GM19043 (cell line): ENCODE measurements at regions not wholly inside any gene's neighbourhood (a gene's known extent, or its start where the extent isn't known, plus 50 kb on each side); places are given as distances from the start of the nearest gene placed in this dataset.
"Not testable (repeated sequence)": the region's sequence is repeated elsewhere in the genome, so short reads cannot be mapped to it uniquely, and the experiment has no call there.

Experiments
- ATAC-seq: cut with Tn5 transposase; IDR thresholded peaks from one replicate; pipeline ENCODE4 v1.9.1; 2021; ENCODE audit warnings: low read depth; ENCODE audit not compliant: unreplicated experiment

DNA sequence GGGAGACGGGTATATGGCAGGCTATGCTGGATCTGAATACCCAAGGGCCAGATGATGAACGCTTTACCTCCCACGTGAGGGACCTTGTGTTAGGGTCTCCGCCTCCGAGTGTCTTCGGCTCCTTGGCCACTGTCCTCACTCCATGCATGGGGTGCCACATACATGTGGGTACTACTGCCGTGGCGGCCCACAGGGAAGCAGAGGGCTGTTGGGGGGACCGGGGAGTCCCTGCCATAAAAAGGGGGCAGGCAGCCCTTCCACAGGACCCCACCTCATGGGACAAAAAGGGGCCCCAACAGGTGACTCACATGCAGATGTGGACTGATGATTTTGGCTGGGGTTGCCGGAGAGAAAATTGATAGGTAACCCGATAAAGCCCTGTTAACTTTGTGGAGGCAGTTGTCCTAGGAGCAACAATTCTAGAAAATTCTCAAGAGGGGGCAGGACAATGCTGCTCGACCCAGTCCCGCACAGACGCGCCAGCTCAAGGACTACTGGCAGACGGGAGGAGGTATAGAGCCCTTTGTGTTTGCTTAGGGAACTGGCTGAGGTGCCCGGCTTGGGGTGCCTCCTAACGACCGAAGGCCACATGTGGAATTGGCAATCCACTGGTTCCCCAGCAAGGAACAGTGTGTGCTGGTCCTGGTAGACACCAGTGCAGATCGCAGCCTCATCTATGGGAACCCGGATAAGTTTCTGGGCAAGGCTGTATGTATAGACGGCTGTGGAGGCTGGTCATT, 695.7 kb upstream of the AGA start:
- ATAC-seq = no peak

GRCh38 chr4:178138491-178138890, 696.3 kb upstream of the AGA start:
- no peak for ATAC-seq

- no peak for ATAC-seq
Observed at GRCh38 chr4:178140326-178140915, 698.2 kb upstream of the AGA start.

DNA sequence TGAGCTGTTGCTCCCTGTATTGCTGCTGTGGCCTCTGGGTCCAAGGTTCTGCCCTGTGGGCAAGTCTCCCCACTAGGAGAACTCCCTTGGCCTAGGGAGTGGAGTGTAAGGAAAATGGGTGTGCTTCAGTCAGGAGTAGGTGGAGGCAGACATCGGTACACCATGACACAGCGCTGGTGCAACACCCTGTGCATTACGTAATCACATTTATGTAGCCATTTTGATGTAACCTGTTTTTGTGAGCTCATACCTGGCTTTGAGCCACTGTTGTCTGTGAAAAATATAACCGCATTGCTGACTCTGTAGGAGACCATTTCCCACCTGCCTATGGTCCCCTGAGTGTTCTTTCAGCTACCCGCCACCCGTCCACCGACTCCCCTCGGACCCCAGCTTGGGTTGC, 700.5 kb upstream of the AGA start:
- no peak for ATAC-seq

DNA sequence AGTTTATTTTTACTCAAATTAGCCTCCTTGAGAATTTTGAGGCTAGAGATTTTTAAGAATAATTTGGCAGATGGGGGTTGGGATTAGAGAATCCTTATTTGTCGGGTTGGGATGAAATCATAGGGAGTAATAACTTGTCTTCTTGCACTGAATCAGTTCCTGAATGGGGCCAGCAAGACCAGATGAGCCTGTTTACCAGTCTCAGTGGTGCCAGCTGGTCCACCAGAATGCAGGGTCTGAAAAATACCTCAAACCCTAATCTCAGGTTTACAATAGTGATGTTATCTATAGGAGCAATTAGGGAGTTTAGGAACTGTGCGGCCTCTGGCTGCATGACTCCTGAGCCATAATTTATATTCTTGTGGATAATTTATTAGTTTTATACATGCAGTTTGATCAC, 705.9 kb upstream of the AGA start:
- no peak for ATAC-seq

- no peak for ATAC-seq
Observed at GRCh38 chr4:178165251-178165950, 723.2 kb upstream of the AGA start.

DNA sequence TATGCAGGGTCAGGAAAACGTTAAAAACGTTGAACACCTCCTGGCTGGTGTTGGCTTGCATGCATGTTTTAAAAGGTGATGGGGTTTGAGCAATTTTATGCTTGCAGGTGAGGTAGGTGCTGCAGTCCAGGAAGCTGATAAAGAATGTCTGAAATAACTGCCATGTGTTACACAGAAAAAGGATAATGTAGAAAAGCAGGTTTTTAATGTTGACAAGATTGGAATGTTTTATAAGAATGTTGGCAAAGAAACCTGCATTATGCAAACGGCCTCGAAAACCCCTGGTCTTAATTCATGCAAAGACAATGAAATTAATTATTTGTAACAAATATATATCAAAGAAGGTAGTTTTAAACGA, 723.7 kb upstream of the AGA start:
- no peak for ATAC-seq

DNA sequence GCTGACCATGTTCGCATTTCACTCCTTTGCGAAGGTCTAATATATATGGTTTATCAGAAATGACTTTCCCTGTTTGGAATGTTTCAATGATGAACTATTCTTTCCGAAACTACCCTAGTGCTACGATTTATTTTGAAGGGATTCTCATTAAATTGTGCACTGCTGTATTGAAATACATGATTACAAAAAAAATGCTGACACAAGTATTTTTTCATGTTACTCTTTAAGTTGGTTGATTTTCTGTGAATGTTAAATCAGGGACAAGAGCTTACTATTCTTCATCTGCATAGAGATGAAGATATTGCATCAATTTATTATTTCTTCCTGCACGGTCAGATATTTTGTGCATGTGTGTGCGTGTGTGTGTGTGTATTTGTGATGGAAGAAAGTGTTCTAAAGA, 731.5 kb upstream of the AGA start:
- no peak for ATAC-seq

- no peak for ATAC-seq
Observed at GRCh38 chr4:178174756-178175155, 732.5 kb upstream of the AGA start.

DNA sequence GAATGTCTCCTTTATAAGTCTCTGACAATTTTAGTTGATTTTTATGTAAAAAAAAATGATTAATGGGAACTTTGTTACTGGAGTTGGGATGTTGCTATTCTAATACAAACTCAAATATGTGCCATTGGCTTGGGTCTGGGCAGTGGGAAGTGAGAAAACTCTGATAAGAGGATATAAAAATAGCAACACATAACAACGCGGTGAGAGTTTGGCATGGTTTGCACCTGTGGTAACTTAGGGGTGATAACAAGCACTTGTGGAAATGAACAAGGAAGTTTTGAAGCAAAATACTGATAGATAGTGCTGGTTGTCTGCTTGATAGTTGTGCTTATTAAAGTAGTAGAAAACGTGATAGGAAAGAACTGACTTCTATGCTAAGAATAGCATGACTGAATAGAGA, 743.3 kb upstream of the AGA start:
- ATAC-seq = no peak

- no peak for ATAC-seq
Observed at GRCh38 chr4:178192611-178193010, 750.4 kb upstream of the AGA start.

- no peak for ATAC-seq
Observed at GRCh38 chr4:178196751-178197374, 754.6 kb upstream of the AGA start.

DNA sequence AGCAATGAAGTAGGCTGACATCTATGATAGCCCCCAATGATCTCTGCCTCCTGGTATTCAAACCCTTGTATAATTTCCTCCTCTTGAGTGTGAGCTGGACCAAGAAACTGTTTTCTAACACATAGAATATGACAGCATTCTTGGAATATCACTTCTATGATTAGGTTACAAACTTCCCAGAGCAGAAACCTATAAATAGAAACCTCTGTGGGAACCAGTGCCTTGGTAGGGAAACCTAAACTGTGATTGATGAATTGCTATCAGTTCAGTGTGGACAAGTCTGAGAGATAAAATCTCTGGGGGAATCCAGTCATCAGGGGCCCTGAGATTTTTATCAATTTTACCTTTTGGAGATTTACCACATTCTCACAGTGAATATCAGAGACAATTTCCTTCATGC, 756.5 kb upstream of the AGA start:
- no peak for ATAC-seq

- no peak for ATAC-seq
Observed at GRCh38 chr4:178202422-178202821, 760.2 kb upstream of the AGA start.

- ATAC-seq = no peak
Observed at GRCh38 chr4:178205826-178206225, 763.6 kb upstream of the AGA start.

- ATAC-seq = no peak
Observed at GRCh38 chr4:178215309-178215708, 773.1 kb upstream of the AGA start.

DNA sequence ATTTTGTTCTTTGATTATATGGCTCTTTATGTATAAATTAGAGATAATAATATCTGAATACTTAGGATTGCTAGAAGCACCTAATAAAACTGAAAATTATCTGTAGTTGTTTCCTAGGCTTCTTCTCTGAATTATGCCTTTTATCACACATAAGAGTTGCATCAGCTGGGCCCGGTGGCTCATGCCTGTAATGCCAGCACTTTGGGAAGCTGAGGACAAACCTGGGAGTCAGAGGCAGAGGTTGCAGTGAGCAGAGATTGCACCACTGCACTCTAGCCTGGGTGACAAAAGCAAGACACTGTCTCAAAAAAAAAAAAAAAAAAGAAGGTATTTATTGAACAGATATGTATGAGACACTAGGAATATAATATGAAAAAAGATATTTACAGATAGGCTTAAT, 773.5 kb upstream of the AGA start:
- ATAC-seq = no peak

DNA sequence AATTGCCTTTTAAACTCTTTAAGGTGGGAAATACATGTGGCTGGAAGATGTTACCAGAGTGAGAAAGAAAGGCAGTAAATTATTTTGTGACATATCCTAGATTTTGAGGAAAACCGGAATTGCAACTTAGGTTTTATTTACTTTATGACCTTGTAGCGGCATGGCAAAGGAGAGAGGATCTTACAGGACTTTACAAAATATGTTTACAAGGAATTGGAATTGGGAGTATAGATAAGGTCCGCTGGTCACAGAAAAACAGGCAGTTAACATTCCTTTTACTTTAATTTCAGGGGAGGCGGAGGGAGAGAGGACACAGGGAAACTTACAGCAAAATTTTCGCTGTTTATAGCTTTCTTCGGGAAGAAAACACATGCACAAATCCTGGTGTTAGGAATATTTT, 784.2 kb upstream of the AGA start:
- ATAC-seq = not testable (repeated sequence)

DNA sequence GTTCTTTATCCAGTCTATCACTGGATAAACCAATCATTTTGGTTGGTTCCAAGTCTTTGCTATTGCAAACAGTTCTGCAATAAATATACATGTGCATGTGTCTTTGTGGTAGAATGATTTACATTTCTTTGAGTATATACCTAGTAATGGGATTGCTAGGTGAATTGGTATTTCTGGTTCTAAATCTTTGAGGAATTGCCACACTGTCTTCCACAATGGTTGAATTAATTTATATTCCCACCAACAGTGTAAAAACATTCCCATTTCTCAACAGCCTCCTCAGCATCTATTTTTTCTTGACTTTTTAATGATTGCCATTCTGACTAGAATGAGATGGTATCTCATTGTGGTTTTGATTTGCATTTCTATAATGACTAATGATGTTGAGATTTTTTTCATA, 791.7 kb upstream of the AGA start:
- ATAC-seq = no peak

GRCh38 chr4:178240891-178241290, 798.7 kb upstream of the AGA start:
- no peak for ATAC-seq

GRCh38 chr4:178241601-178242118, 799.4 kb upstream of the AGA start:
- ATAC-seq = no peak
